NCI-H226 (cell line): ENCODE measurements at regions not wholly inside any gene's neighbourhood (a gene's known extent, or its start where the extent isn't known, plus 50 kb on each side); places are given as distances from the start of the nearest gene placed in this dataset.
A peak's percentile ranks its signal among the peaks of the same experiment; 100 is the strongest.

Experiments used
- DNase-seq: peaks from one replicate; pipeline ENCODE4 v3.0.0-alpha.2; 2015

- no peak for DNase-seq
Measured at GRCh38 chr12:124426594-124427555, 132.0 kb downstream of the RFLNA start.

GRCh38 chr12:124425667-124426066 is 130.8 kb downstream of the RFLNA start:
- DNase-seq, result no peak

- no peak for DNase-seq
Measured at GRCh38 chr12:124424516-124424905, 129.6 kb downstream of the RFLNA start.

- no peak for DNase-seq
Measured at GRCh38 chr12:124423761-124424515, 129.0 kb downstream of the RFLNA start.

- peak; percentile 89 for DNase-seq
Measured at GRCh38 chr12:124422570-124423523, 128.0 kb downstream of the RFLNA start.

- peak; percentile 72 for DNase-seq
Measured at GRCh38 chr12:124422142-124422569, 127.3 kb downstream of the RFLNA start.

- no peak for DNase-seq
Measured at GRCh38 chr12:124420996-124421674, 126.2 kb downstream of the RFLNA start.

GRCh38 chr12:124420041-124420995 is 125.4 kb downstream of the RFLNA start:
- DNase-seq, result no peak

- DNase-seq, result no peak
Measured at GRCh38 chr12:124419292-124420040, 124.6 kb downstream of the RFLNA start.

GRCh38 chr12:124418791-124419190 is 123.9 kb downstream of the RFLNA start:
- DNase-seq, result no peak

- no peak for DNase-seq
Measured at GRCh38 chr12:124418156-124418555, 123.3 kb downstream of the RFLNA start.

- no peak for DNase-seq
Measured at GRCh38 chr12:124416516-124417395, 121.9 kb downstream of the RFLNA start.

GRCh38 chr12:124415064-124415463 is 120.2 kb downstream of the RFLNA start:
- no peak for DNase-seq

- no peak for DNase-seq
Measured at GRCh38 chr12:124413915-124414314, 119.0 kb downstream of the RFLNA start.

- DNase-seq, result no peak
Measured at GRCh38 chr12:124413401-124413800, 118.5 kb downstream of the RFLNA start.

GRCh38 chr12:124412646-124413015 is 117.7 kb downstream of the RFLNA start:
- no peak for DNase-seq

GRCh38 chr12:124411953-124412645 is 117.2 kb downstream of the RFLNA start:
- DNase-seq, result no peak

GRCh38 chr12:124411281-124411878 is 116.5 kb downstream of the RFLNA start:
- DNase-seq, result peak; percentile 96
